OCI-LY3 (cell line): ENCODE measurements at regions not wholly inside any gene's neighbourhood (a gene's known extent, or its start where the extent isn't known, plus 50 kb on each side); places are given as distances from the start of the nearest gene placed in this dataset.

Experiments
- H2AFZ ChIP-seq: fragments of 200-600, 300-600 bp; shearing (Covaris generic); 2 replicates; pipeline ENCODE4 v1.6.0; 2014; ENCODE audit warnings: antibody characterized with exemption, low read depth, low read length
- H3K27ac ChIP-seq: fragments of 200-600, 300-600 bp; sonication (generic); 2 replicates; pipeline ENCODE4 v1.5.1; 2014; ENCODE audit warnings: mild to moderate bottlenecking, low read length, moderate library complexity, mixed read lengths
- H3K27me3 ChIP-seq: fragments of 200-600, 300-600 bp; sonication (generic); 2 replicates; pipeline ENCODE4 v1.6.1; 2014; ENCODE audit warnings: low read depth, low read length, mixed read lengths
- H3K36me3 ChIP-seq: fragments of 200-600, 300-600 bp; sonication (generic); replicated peaks from 2 replicates; pipeline ENCODE3; 2014; ENCODE audit warnings: low read depth, low read length, mixed read lengths
- H3K4me1 ChIP-seq: fragments of 300-600, 200-600 bp; sonication (generic); 2 replicates; pipeline ENCODE4 v1.6.1; 2014; ENCODE audit warnings: low read length, mixed read lengths
- H3K4me2 ChIP-seq: fragments of 200-600, 300-600 bp; sonication (generic); 2 replicates; pipeline ENCODE4 v1.6.1; 2014; ENCODE audit warnings: low read length, mixed read lengths
- H3K4me3 ChIP-seq: fragments of 300-600, 200-600 bp; sonication (generic); 2 replicates; pipeline ENCODE4 v1.5.1; 2014; ENCODE audit warnings: antibody characterized with exemption, mild to moderate bottlenecking, low read length, moderate library complexity
- H3K79me2 ChIP-seq: fragments of 300-600, 200-600 bp; shearing (Covaris generic); 2 replicates; pipeline ENCODE4 v1.6.1; 2014; ENCODE audit warnings: mild to moderate bottlenecking, low read length, mixed read lengths
- H3K9ac ChIP-seq: fragments of 300-600, 200-600 bp; shearing (Covaris generic); 2 replicates; pipeline ENCODE4 v1.6.0; 2014; ENCODE audit warnings: mild to moderate bottlenecking, low read length, moderate library complexity
- H3K9me3 ChIP-seq: fragments of 200-600, 300-600 bp; shearing (Covaris generic); 2 replicates; pipeline ENCODE4 v1.6.1; 2014; ENCODE audit warnings: low read length, mixed read lengths; ENCODE audit not compliant: insufficient read depth
- H4K20me1 ChIP-seq: fragments of 200-600, 300-600 bp; sonication (generic); 2 replicates; pipeline ENCODE4 v1.6.1; 2016; ENCODE audit warnings: low read length, mixed read lengths; ENCODE audit not compliant: insufficient read depth
- EZH2phosphoT487 ChIP-seq: fragments of 200-600 bp; shearing (Covaris generic); IDR thresholded peaks from 2 replicates; pipeline ENCODE4 v1.6.1; 2018; ENCODE audit warnings: antibody characterized with exemption, mixed run types, low read depth
- TF ChIP-seq, protein P1 (sequence below): fragments of 200-600, 300-600 bp; sonication (generic); IDR thresholded peaks from 2 replicates; pipeline ENCODE4 v1.5.1; 2014; ENCODE audit warnings: antibody characterized with exemption, low read length, low read depth

DNA sequence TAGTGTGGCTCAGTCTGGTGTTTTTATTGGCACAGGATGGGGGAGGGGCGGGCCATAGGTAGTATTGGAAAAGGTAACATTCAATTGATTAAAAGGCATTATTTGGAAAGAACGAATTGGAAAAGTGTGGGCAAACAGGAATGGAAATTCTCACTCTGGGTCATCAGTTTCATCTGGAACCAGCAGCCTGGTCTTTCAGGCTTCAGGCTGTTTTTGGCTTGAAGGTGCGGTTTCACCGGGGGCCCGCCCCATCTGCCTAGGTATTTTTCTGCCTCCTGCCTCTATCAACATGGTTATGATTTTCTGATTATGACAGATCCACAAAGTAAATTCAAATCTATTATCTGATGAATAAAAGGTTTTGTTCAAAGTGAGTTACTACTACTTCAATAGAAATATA lies 59.5 kb upstream of the CD28 start:
- TF ChIP-seq, protein P1, sequence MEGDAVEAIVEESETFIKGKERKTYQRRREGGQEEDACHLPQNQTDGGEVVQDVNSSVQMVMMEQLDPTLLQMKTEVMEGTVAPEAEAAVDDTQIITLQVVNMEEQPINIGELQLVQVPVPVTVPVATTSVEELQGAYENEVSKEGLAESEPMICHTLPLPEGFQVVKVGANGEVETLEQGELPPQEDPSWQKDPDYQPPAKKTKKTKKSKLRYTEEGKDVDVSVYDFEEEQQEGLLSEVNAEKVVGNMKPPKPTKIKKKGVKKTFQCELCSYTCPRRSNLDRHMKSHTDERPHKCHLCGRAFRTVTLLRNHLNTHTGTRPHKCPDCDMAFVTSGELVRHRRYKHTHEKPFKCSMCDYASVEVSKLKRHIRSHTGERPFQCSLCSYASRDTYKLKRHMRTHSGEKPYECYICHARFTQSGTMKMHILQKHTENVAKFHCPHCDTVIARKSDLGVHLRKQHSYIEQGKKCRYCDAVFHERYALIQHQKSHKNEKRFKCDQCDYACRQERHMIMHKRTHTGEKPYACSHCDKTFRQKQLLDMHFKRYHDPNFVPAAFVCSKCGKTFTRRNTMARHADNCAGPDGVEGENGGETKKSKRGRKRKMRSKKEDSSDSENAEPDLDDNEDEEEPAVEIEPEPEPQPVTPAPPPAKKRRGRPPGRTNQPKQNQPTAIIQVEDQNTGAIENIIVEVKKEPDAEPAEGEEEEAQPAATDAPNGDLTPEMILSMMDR: no peak
- no peak for TF ChIP-seq EZH2phosphoT487
- no peaks in the 10 kb centered on the region for H3K9me3 ChIP-seq
- peaks cover 13% of the 10 kb centered on the region for H3K27me3 ChIP-seq
- H3K4me2 ChIP-seq: no peak overlapping the region
- H3K9ac ChIP-seq: no peak overlapping the region
- peaks cover 17% of the 10 kb centered on the region for H3K4me1 ChIP-seq
- no peaks in the 10 kb centered on the region for H4K20me1 ChIP-seq
- H3K4me3 ChIP-seq: no peak overlapping the region
- H3K27ac ChIP-seq: no peak overlapping the region
- H3K36me3 ChIP-seq: no peaks in the 10 kb centered on the region
- H3K79me2 ChIP-seq: no peaks in the 10 kb centered on the region
- no peak overlapping the region for H2AFZ ChIP-seq

DNA sequence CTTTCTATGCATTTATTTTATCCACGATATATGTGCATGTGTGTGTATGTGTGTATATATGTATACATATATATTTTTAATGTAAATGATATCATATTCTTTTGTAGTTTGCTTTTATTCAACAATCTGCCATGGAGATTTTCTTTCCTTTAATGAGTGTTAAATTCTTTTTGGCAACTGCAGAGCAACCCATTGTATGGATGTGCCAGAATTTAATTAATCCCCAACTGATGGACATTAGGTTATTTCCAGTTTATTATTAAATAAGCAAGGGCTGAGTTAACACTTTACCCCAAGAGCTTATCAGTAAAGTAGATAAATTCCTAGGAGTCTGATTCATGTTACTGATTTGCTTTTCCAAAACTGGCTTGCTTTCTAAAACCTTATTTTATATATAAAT lies 58.9 kb upstream of the CD28 start:
- H3K4me3 ChIP-seq: no peak overlapping the region
- no peak overlapping the region for H3K9ac ChIP-seq
- H3K9me3 ChIP-seq: no peaks in the 10 kb centered on the region
- no peak overlapping the region for H3K4me2 ChIP-seq
- H2AFZ ChIP-seq: no peak overlapping the region
- H3K36me3 ChIP-seq: no peaks in the 10 kb centered on the region
- peaks cover 15% of the 10 kb centered on the region for H3K27me3 ChIP-seq
- no peaks in the 10 kb centered on the region for H4K20me1 ChIP-seq
- no peak overlapping the region for H3K27ac ChIP-seq
- TF ChIP-seq, protein P1: no peak
- TF ChIP-seq EZH2phosphoT487: no peak
- H3K79me2 ChIP-seq: no peaks in the 10 kb centered on the region
- H3K4me1 ChIP-seq: peaks cover 23% of the 10 kb centered on the region

DNA sequence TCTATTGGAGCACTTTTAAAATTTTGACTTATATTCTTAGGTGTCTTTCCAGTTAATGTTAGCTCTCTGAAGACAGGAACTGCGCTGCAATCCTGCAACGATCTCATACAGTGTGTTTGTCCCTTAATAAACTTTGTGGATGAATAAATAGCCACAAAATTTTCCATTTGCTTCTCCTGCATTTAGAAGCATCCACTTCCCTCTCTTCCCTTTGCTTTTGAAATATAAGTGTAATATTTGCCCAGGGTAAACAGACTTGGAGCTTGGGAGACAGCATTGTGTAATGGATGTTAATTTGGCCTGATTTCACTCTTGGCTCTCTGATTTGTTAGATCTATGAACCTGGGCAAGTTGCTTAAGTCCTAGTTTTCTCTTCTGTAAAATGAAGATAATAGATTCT lies 58.2 kb upstream of the CD28 start:
- peaks cover 30% of the 10 kb centered on the region for H3K4me1 ChIP-seq
- H2AFZ ChIP-seq: no peak overlapping the region
- H3K36me3 ChIP-seq: no peaks in the 10 kb centered on the region
- no peaks in the 10 kb centered on the region for H4K20me1 ChIP-seq
- H3K9me3 ChIP-seq: no peaks in the 10 kb centered on the region
- H3K27ac ChIP-seq: no peak overlapping the region
- peaks cover 15% of the 10 kb centered on the region for H3K27me3 ChIP-seq
- TF ChIP-seq, protein P1: no peak
- no peak for TF ChIP-seq EZH2phosphoT487
- no peaks in the 10 kb centered on the region for H3K79me2 ChIP-seq
- no peak overlapping the region for H3K4me2 ChIP-seq
- no peak overlapping the region for H3K4me3 ChIP-seq
- no peak overlapping the region for H3K9ac ChIP-seq

DNA sequence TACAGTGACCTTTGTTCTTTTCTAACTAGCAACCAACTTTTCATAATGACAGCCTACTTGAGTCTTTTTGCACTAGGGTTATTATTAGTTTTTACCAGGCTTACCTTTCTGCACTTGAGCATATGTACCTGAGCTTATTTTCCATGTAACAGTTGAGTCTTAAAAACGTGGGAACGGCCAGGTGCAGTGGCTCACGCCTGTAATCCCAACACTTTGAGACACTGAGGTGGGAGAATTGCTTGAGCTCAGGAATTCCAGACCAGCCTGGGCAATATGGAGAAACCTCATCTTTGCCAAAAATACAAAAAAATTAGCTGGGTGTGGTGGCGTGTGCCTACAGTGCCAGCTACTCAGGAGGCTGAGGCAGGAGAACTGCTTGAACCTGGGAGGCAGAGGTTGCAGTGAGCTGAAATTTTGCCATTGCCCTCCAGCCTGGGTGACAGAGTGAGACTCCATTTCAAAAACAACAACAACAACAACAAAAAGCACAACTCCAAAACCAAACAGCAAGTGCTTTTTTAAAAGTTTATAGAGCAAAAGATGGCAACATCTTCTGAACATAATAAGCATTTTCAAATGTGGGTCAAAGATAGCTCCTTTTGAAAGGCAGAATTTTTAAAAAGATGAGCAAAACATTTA lies 57.1 kb upstream of the CD28 start:
- H3K4me2 ChIP-seq: no peak overlapping the region

More for the DNA sequence above, 57.1 kb upstream of the CD28 start:
- Histone ChIP-seq H2AFZ (no peak overlapping the region), H3K27ac (no peak overlapping the region), H3K9ac (no peak overlapping the region), H3K4me3 (no peak overlapping the region), H3K4me1 (peaks cover 39% of the 10 kb centered on the region), H3K9me3 (no peaks in the 10 kb centered on the region), H3K79me2 (no peaks in the 10 kb centered on the region), H3K36me3 (no peaks in the 10 kb centered on the region), H4K20me1 (no peaks in the 10 kb centered on the region), H3K27me3 (peaks cover 15% of the 10 kb centered on the region)
- no peak for TF ChIP-seq EZH2phosphoT487
- TF ChIP-seq, protein P1: no peak
